Loucy (cell line): ENCODE measurements at regions not wholly inside any gene's neighbourhood (a gene's known extent, or its start where the extent isn't known, plus 50 kb on each side); places are given as distances from the start of the nearest gene placed in this dataset.

Source experiments
- H2AFZ ChIP-seq: fragments of 200-600 bp; sonication (generic); 2 replicates; pipeline ENCODE4 v1.6.0; 2016; ENCODE audit warnings: antibody characterized with exemption, mild to moderate bottlenecking, low read length, moderate library complexity
- H3F3A ChIP-seq: fragments of 200-600 bp; 2 replicates; pipeline ENCODE4 v1.6.0; 2016; ENCODE audit warnings: antibody characterized with exemption, low read depth, mild to moderate bottlenecking
- H3K27me3 ChIP-seq: fragments of 200-600 bp; sonication (generic); 2 replicates; pipeline ENCODE4 v1.6.1; 2014; ENCODE audit warnings: low read length, mild to moderate bottlenecking; ENCODE audit not compliant: insufficient read depth, poor library complexity, severe bottlenecking
- H3K36me3 ChIP-seq: fragments of 200-600 bp; sonication (generic); 2 replicates; pipeline ENCODE4 v1.6.1; 2016; ENCODE audit warnings: low read length; ENCODE audit not compliant: insufficient read depth
- H3K4me1 ChIP-seq: fragments of 200-600 bp; sonication (generic); 2 replicates; pipeline ENCODE4 v1.5.1; 2014; ENCODE audit warnings: low read length, mild to moderate bottlenecking; ENCODE audit not compliant: insufficient read depth, poor library complexity, severe bottlenecking
- H3K4me2 ChIP-seq: fragments of 200-600 bp; sonication (generic); 2 replicates; pipeline ENCODE4 v1.6.0; 2014; ENCODE audit warnings: antibody characterized with exemption, low read length, low read depth, mild to moderate bottlenecking; ENCODE audit not compliant: poor library complexity, severe bottlenecking
- H3K4me3 ChIP-seq: fragments of 200-600 bp; sonication (generic); 2 replicates; pipeline ENCODE4 v1.5.1; 2014; ENCODE audit warnings: low read length, mild to moderate bottlenecking, mixed read lengths; ENCODE audit not compliant: poor library complexity, severe bottlenecking
- H3K79me2 ChIP-seq: fragments of 200-600 bp; sonication (generic); 2 replicates; pipeline ENCODE4 v1.6.1; 2014; ENCODE audit warnings: low read length; ENCODE audit not compliant: insufficient read depth
- H3K9ac ChIP-seq: fragments of 200-600 bp; sonication (generic); 2 replicates; pipeline ENCODE4 v1.6.0; 2014; ENCODE audit warnings: mild to moderate bottlenecking, low read depth, low read length, moderate library complexity; ENCODE audit not compliant: poor library complexity, severe bottlenecking
- H3K9me2 ChIP-seq: fragments of 200-600 bp; sonication (generic); replicated peaks from 2 replicates; pipeline ENCODE4 v1.6.1; 2016; ENCODE audit warnings: low read depth, low read length, mixed read lengths
- H3K9me3 ChIP-seq: fragments of 200-600 bp; sonication (generic); 2 replicates; pipeline ENCODE4 v1.6.1; 2014; ENCODE audit warnings: mild to moderate bottlenecking, antibody characterized with exemption, low read length, low read depth; ENCODE audit not compliant: insufficient read depth
- H4K20me1 ChIP-seq: fragments of 200-600 bp; sonication (generic); 2 replicates; pipeline ENCODE4 v1.6.0; 2014; ENCODE audit warnings: antibody characterized with exemption, low read length, mild to moderate bottlenecking; ENCODE audit not compliant: insufficient read depth, poor library complexity, severe bottlenecking
- EZH2phosphoT487 ChIP-seq: fragments of 200-600 bp; IDR thresholded peaks from 2 replicates; pipeline ENCODE4 v1.6.1; 2018; ENCODE audit warnings: antibody characterized with exemption, mild to moderate bottlenecking, moderate library complexity, borderline replicate concordance
- TF ChIP-seq, protein P1 (sequence below): fragments of 200-600 bp; sonication (generic); conservative IDR thresholded peaks from 2 replicates; pipeline ENCODE4 v1.5.1; 2014; ENCODE audit warnings: mild to moderate bottlenecking, antibody characterized with exemption, low read length

DNA sequence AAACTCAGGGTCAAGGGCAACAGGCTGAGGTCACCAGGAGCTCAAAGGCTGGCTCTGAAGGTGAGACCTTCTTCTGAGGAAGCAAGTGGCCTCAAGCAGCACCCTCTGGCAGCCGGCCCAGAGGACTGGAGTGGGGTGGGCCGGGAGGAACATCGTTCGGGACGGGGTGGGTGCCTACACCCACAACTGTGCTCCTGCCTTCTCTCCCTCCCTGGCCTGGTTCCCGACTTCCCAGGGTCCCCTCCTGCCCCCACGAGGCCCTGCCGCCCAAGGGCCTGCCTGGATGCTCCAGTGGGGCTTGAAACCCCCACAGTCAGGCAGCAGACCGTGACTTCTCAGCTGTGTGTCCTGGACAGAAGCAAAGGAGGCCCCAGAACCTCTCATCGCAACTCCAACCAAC lies 195.7 kb downstream of the IGLL1 start:
- Histone ChIP-seq H3K4me2 (peak overlapping the region; percentile 73), H3K9me2 (no peaks in the 10 kb centered on the region), H3K79me2 (no peaks in the 10 kb centered on the region), H4K20me1 (no peaks in the 10 kb centered on the region), H2AFZ (no peak overlapping the region), H3F3A (no peaks in the 10 kb centered on the region), H3K9me3 (no peaks in the 10 kb centered on the region), H3K4me1 (peaks cover 23% of the 10 kb centered on the region), H3K4me3 (peak overlapping the region; percentile 62), H3K36me3 (no peaks in the 10 kb centered on the region), H3K9ac (peak overlapping the region; percentile 72), H3K27me3 (no peaks in the 10 kb centered on the region)
- TF ChIP-seq, protein P1, sequence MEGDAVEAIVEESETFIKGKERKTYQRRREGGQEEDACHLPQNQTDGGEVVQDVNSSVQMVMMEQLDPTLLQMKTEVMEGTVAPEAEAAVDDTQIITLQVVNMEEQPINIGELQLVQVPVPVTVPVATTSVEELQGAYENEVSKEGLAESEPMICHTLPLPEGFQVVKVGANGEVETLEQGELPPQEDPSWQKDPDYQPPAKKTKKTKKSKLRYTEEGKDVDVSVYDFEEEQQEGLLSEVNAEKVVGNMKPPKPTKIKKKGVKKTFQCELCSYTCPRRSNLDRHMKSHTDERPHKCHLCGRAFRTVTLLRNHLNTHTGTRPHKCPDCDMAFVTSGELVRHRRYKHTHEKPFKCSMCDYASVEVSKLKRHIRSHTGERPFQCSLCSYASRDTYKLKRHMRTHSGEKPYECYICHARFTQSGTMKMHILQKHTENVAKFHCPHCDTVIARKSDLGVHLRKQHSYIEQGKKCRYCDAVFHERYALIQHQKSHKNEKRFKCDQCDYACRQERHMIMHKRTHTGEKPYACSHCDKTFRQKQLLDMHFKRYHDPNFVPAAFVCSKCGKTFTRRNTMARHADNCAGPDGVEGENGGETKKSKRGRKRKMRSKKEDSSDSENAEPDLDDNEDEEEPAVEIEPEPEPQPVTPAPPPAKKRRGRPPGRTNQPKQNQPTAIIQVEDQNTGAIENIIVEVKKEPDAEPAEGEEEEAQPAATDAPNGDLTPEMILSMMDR, result no peak
- TF ChIP-seq EZH2phosphoT487, result no peak

DNA sequence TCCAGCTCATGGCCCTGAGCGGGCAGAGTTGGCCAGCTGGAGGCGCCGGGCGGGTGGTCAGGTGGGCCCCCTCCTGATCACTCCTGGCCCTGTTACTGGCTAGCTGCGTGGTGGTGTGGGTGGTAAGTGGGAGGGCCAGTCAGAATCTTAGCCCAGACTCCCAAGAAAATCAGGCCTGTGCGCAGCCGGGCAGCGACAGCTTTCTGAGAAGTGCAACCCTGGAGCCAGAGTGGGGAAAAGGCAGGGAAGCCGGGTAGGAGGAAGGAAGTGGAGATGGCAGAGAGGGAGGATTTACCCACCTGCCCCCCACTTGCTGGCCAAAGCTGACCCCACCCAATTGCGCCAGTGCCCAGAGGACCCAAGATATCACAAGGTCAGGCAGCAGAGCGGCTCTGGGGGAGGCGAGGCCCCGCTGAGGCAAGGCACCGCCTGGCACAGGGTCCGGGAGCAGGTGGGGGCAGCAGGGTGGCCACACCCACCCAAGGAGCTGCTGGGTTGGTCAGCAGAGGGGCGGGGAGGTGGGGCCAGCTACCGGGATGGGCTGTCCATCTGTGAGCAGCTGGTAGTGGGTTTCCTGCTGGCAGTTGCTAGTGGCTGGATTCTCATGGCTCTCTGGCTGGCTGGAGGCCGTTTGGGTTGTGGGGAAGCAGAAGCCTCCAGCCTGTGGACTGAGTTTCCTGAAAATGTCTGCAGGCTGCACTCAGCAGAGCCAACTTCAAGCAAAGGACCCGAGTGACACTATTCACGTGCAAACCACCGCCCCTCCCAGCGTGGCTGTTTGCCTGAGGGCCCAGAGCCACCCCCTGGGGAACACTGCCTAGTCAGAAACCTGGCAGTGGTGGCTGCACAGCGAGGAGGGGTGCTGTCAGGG lies 196.4 kb downstream of the IGLL1 start:
- no peaks in the 10 kb centered on the region for H3F3A ChIP-seq
- peaks cover 23% of the 10 kb centered on the region for H3K4me1 ChIP-seq
- H3K9me3 ChIP-seq, result no peaks in the 10 kb centered on the region
- H3K9me2 ChIP-seq, result no peaks in the 10 kb centered on the region
- no peaks in the 10 kb centered on the region for H3K36me3 ChIP-seq
- no peak for TF ChIP-seq EZH2phosphoT487
- TF ChIP-seq, protein P1, result no peak
- no peaks in the 10 kb centered on the region for H3K27me3 ChIP-seq
- H3K9ac ChIP-seq, result peak overlapping the region; percentile 72
- H4K20me1 ChIP-seq, result no peaks in the 10 kb centered on the region
- no peak overlapping the region for H2AFZ ChIP-seq
- peak overlapping the region; percentile 62 for H3K4me3 ChIP-seq
- no peaks in the 10 kb centered on the region for H3K79me2 ChIP-seq
- peak overlapping the region; percentile 73 for H3K4me2 ChIP-seq

DNA sequence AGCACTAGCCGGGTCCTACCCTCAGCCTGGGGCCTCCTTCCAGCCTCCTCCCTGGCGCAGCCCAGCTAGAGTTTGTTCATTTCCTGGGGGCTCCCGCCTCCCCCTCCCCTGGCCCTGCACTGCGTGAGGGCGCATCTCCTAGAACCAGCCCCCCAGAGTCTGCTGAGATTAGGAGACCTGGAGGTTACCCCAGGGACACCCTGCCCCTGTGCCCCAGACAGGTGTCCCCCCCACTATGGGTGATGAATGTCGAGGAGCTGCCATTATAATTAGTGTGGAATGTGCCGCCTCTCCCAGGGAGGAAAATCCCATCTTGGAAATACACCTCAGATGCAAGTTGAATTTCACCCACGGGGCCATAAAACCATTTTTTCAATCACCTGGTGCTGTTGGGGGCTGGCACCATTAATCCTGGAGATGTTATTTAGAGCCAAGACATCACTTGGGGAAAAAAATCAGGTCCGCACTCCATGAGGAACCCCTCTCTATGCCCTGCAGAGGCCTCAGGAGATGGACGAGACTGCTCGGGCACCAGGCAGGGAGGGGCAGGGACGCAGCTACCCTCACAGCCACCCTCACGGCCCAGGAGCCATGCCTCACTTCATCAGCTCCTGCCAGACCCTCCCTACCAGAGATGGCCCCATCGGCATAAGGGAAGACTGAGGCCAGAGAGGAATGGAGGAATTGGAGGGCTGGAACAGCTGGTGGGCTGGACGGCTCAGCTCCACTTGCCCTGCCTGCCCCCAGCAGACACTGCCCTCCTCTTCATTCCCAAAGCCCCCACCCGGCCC lies 197.5 kb downstream of the IGLL1 start:
- Histone ChIP-seq H3K4me2 (no peak overlapping the region), H3K9me2 (no peaks in the 10 kb centered on the region), H3K4me3 (no peak overlapping the region), H2AFZ (no peak overlapping the region), H3K9ac (no peak overlapping the region), H3K36me3 (no peaks in the 10 kb centered on the region), H3K9me3 (no peaks in the 10 kb centered on the region), H3K27me3 (no peaks in the 10 kb centered on the region), H3F3A (no peaks in the 10 kb centered on the region), H3K79me2 (no peaks in the 10 kb centered on the region), H4K20me1 (no peaks in the 10 kb centered on the region), H3K4me1 (peaks cover 23% of the 10 kb centered on the region)
- TF ChIP-seq, protein P1, result no peak
- TF ChIP-seq EZH2phosphoT487, result no peak
